ENCODE measurements at regions not wholly inside any gene's neighbourhood (a gene's known extent, or its start where the extent isn't known, plus 50 kb on each side); places are given as distances from the start of the nearest gene placed in this dataset.

DNA sequence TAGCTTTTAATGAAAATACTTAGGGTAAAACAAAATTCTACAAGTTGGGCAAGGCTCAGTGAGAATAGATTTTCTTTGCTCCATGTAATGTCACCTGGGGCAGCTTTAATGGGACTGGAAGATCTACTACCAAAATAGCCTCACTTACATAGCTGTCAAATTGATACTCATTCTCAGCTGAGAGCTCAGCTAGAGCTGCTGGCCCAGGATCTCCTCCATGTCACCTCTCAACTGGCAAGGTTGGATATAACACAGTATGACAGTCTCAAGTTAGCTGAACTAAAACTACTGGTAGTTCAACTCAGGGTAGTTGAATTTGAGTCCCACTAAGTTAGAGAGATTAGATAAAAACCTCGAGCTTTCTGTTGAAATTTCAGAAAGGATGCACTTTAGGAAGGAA, 218.5 kb upstream of the PLSCR5 start:
- TF ChIP-seq SIN3A (IDR thresholded peaks at IDR 0.05; ENCODE audit: borderline replicate concordance, insufficient read depth, low read length), result no peak
- TF ChIP-seq FOXP2 (optimal IDR thresholded peaks at IDR 0.05; ENCODE audit: borderline replicate concordance, extremely low read depth, extremely low read length, insufficient read depth), result no peak
- no peak for TF ChIP-seq POLR2AphosphoS5 (IDR thresholded peaks at IDR 0.05; ENCODE audit: low read depth, low read length)

DNA sequence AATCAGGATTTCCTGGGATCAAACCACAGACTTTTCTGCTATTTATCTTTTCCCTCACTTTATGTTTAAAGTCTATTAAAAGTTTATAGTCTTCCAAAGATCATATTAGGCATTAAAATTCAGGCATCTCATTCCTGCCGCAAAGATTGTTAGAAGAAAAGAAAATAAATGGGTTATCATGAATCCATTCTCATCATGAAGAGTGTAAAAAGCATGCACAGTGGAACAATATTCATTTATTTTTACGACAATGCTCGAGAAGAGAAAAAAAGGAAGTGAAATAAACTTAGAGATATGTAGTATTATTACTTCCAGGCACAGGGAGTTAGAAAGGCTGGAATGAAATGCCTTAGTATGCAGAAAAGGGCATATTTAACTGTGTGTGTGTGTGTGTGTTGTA, 213.7 kb upstream of the PLSCR5 start:
- TF ChIP-seq SIN3A (IDR thresholded peaks at IDR 0.05; ENCODE audit: borderline replicate concordance, insufficient read depth, low read length) (no peak), FOXP2 (optimal IDR thresholded peaks at IDR 0.05; ENCODE audit: borderline replicate concordance, extremely low read depth, extremely low read length, insufficient read depth) (no peak), TAF1 (IDR thresholded peaks at IDR 0.05; ENCODE audit: borderline replicate concordance, insufficient read depth, low read length) (no peak), POLR2AphosphoS5 (IDR thresholded peaks at IDR 0.05; ENCODE audit: low read depth, low read length) (no peak)
- TF ChIP-seq, protein P1, sequence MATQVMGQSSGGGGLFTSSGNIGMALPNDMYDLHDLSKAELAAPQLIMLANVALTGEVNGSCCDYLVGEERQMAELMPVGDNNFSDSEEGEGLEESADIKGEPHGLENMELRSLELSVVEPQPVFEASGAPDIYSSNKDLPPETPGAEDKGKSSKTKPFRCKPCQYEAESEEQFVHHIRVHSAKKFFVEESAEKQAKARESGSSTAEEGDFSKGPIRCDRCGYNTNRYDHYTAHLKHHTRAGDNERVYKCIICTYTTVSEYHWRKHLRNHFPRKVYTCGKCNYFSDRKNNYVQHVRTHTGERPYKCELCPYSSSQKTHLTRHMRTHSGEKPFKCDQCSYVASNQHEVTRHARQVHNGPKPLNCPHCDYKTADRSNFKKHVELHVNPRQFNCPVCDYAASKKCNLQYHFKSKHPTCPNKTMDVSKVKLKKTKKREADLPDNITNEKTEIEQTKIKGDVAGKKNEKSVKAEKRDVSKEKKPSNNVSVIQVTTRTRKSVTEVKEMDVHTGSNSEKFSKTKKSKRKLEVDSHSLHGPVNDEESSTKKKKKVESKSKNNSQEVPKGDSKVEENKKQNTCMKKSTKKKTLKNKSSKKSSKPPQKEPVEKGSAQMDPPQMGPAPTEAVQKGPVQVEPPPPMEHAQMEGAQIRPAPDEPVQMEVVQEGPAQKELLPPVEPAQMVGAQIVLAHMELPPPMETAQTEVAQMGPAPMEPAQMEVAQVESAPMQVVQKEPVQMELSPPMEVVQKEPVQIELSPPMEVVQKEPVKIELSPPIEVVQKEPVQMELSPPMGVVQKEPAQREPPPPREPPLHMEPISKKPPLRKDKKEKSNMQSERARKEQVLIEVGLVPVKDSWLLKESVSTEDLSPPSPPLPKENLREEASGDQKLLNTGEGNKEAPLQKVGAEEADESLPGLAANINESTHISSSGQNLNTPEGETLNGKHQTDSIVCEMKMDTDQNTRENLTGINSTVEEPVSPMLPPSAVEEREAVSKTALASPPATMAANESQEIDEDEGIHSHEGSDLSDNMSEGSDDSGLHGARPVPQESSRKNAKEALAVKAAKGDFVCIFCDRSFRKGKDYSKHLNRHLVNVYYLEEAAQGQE (IDR thresholded peaks at IDR 0.05; ENCODE audit: insufficient read depth in 1 of 2, low read depth in 2 of 2, low read length in 2 of 2), result no peak

DNA sequence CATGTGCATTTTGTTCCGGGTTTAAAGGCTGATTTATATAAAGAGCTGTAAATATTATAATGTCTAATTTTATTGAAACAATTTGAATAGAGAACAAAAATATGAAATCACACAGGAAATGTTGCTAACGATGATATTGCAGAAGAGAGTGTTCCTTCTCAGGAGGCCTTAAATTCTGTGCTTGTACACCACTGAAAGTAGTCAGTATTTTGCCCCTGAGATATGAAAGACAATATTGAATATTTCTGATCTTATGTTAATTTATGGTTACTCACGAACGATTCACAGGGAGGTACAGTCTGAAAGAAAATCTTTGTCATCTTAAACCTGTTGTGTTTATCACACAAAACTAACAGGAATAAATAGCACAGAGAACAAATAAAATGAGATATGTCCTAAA, 213.2 kb upstream of the PLSCR5 start:
- TF ChIP-seq POLR2AphosphoS5 (IDR thresholded peaks at IDR 0.05; ENCODE audit: low read depth, low read length) (no peak), TAF1 (IDR thresholded peaks at IDR 0.05; ENCODE audit: borderline replicate concordance, insufficient read depth, low read length) (no peak)

DNA sequence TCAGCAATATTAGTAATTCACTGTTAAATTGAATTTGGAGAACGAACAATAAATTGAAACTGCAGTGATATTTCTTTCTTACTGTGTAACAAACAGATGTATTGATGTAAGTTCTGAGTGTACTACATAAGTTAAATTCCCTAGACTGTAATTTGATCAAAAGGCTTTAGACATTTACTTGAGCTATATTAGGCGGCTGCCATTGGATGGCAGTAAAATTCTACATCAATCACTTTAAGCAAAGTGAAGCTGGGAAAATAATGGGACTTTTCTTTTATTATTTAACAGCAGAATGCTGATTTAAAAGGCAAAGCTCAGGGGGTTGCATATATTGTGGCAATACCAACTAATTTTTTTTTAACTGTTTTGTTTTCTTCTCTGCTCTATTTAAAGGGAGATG, 212.6 kb upstream of the PLSCR5 start:
- TF ChIP-seq, protein P1 (IDR thresholded peaks at IDR 0.05; ENCODE audit: insufficient read depth in 1 of 2, low read depth in 2 of 2, low read length in 2 of 2), result no peak
- TF ChIP-seq POLR2AphosphoS5 (IDR thresholded peaks at IDR 0.05; ENCODE audit: low read depth, low read length), result no peak
- TF ChIP-seq FOXP2 (optimal IDR thresholded peaks at IDR 0.05; ENCODE audit: borderline replicate concordance, extremely low read depth, extremely low read length, insufficient read depth), result no peak
- TF ChIP-seq TAF1 (IDR thresholded peaks at IDR 0.05; ENCODE audit: borderline replicate concordance, insufficient read depth, low read length), result no peak
- no peak for TF ChIP-seq SIN3A (IDR thresholded peaks at IDR 0.05; ENCODE audit: borderline replicate concordance, insufficient read depth, low read length)

DNA sequence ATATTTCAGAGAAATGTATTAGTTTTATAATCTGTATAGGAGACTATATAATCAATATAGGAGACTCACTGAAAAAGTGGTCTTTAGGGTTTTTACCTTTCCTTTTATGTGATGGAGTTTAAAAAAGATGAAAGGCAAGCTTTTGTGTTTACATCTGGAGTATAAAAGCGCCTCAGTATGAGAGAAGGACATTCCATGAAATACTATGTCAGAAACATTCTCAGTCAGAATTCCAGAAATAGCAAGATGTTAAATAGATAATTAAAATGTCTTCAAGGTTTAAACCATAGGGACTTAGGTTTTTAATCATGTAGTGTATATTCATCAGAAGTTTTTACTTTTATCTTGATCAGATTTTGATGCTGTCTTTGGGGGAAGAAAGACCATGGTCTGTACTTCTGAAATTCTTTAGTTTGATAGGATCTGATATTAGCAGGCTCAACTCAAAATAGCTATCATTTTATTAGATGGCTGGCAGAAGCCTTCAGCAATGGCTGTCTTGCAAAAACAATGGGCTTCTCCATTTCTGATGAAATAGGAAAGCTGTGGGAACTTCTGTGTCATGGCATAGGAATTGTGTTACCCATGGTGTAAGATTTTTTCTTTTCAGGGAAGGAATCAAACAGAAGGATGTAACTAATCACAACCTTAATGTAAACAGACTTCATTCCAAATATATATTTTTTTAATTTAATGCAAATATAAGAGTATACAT, 209.6 kb upstream of the PLSCR5 start:
- TF ChIP-seq TAF1 (IDR thresholded peaks at IDR 0.05; ENCODE audit: borderline replicate concordance, insufficient read depth, low read length) (no peak), SIN3A (IDR thresholded peaks at IDR 0.05; ENCODE audit: borderline replicate concordance, insufficient read depth, low read length) (no peak), FOXP2 (optimal IDR thresholded peaks at IDR 0.05; ENCODE audit: borderline replicate concordance, extremely low read depth, extremely low read length, insufficient read depth) (no peak), POLR2AphosphoS5 (IDR thresholded peaks at IDR 0.05; ENCODE audit: low read depth, low read length) (no peak)
- TF ChIP-seq, protein P1 (IDR thresholded peaks at IDR 0.05; ENCODE audit: insufficient read depth in 1 of 2, low read depth in 2 of 2, low read length in 2 of 2), result no peak

DNA sequence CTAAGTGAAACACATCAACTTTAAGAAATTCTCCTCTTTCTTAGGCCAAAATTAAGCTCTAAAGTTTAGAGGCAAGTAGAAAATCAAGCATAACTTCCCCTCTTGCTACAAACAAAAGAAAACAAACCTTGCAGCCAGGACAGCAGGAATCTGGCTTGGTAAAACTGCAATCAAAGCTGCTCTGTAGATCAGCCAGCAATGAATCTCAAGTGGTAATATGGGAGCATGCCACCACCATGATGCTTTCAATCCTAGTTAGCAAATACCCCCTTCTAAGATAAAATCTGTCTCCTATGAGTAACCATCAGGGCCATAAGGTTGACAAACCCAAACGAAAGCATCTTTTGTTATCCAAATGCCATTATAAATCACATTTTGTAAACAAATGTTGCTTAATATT, 208.3 kb upstream of the PLSCR5 start:
- TF ChIP-seq FOXP2 (optimal IDR thresholded peaks at IDR 0.05; ENCODE audit: borderline replicate concordance, extremely low read depth, extremely low read length, insufficient read depth) (no peak), POLR2AphosphoS5 (IDR thresholded peaks at IDR 0.05; ENCODE audit: low read depth, low read length) (no peak), TAF1 (IDR thresholded peaks at IDR 0.05; ENCODE audit: borderline replicate concordance, insufficient read depth, low read length) (no peak), SIN3A (IDR thresholded peaks at IDR 0.05; ENCODE audit: borderline replicate concordance, insufficient read depth, low read length) (no peak)
- TF ChIP-seq, protein P1 (IDR thresholded peaks at IDR 0.05; ENCODE audit: insufficient read depth in 1 of 2, low read depth in 2 of 2, low read length in 2 of 2), result no peak

All from PFSK-1 (cell line).